ENCODE measurements at regions not wholly inside any gene's neighbourhood (a gene's known extent, or its start where the extent isn't known, plus 50 kb on each side); places are given as distances from the start of the nearest gene placed in this dataset.
A peak's percentile ranks its signal among the peaks of the same experiment; 100 is the strongest.
"Not testable (repeated sequence)": the region's sequence is repeated elsewhere in the genome, so short reads cannot be mapped to it uniquely, and the experiment has no call there.

DNA sequence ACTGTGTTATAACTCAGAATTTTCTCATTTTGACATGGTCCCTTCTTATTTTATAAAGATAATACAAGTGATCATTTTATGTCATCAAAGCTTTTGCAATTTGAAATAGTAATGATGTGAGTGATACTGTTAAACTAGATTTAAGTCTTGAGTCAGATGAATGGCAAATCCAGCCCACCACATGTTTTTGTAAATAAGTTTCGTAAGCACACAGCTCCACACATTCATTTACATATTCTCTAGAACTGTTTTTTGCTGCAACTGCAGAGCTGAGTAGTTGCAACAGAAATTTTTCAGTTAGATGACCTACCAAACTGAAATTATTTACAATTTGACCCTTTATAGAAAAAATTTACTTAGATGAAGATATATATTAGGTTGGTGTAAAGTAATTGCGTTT, 108.1 kb downstream of the CDRT15L2 start:
- no CpG with 5 or more reads among the region's 2 CpGs for WGBS, 5 donors
- DNase-seq; intact Hi-C loops (cut with DNase I; ENCODE audit: low total_unique reads); H3K36me3 ChIP-seq; H3K27me3 ChIP-seq; H3K4me1 ChIP-seq; H3K27ac ChIP-seq; H3K4me3 ChIP-seq; H3K9me3 ChIP-seq: not testable (repeated sequence)

DNA sequence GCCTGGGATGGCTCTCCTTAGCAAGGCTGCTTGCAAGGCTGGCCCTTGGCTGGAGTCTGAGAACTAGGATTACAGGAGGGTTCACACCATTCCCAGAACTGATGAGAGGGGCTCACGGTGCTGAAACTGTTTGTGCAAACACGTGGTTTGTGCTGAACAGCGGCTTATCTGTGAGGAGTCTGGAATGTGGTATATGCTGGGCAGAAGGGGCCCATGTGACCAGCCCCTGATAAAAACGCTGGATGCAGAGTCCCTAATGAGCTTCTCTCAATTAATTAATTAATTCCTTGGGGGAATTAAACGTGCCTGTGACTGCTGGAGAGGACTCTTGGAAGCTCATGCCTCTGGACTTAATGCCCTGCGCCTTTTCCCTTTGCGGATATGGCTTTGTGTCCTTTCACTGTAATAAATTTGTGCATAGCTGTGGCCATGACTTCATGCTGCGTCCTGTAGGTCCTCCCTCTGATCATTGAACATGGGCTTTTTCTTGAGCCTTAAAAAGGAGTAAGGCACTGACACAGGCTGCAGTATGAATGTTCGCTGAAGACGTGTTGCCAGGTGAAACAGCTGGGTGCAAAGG, 109.7 kb downstream of the CDRT15L2 start:
- WGBS, 5 donors = 38 to 59% (median 47%) methylated on average over 9 to 10 of the region's 10 CpGs
- not testable (repeated sequence) for H3K4me1 ChIP-seq

DNA sequence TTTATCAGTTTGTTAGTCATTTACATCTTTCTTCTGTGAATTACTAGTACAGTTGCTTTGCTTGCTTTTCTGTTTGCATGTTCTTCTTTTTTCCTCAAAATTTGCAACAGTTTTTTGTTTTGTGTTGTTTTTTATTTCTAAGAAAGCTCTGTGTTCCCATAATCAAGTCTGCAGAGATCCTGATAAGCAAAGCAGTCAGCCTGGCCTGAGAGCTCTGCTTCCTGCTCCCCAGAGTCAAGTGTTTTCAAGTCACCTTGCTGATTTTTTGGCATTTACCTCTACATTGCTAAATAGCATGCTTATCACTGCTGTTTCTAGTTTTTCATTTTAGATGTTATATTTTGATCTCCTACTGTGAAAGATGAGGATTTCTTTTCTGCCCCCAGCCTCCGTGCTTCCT, 113.2 kb downstream of the CDRT15L2 start:
- H3K4me1 ChIP-seq; H3K9me3 ChIP-seq; H3K27me3 ChIP-seq; intact Hi-C loops (cut with DNase I; ENCODE audit: low total_unique reads); H3K27ac ChIP-seq; DNase-seq; H3K4me3 ChIP-seq; H3K36me3 ChIP-seq: not testable (repeated sequence)
- WGBS, 5 donors = 44 to 63% (median 58%) methylated on average over 1 of the region's 1 CpG

More for the DNA sequence above, 109.7 kb downstream of the CDRT15L2 start:
- H3K36me3 ChIP-seq; H3K27me3 ChIP-seq; H3K9me3 ChIP-seq; H3K27ac ChIP-seq; H3K4me3 ChIP-seq; intact Hi-C loops (cut with DNase I; ENCODE audit: low total_unique reads); DNase-seq: not testable (repeated sequence)

DNA sequence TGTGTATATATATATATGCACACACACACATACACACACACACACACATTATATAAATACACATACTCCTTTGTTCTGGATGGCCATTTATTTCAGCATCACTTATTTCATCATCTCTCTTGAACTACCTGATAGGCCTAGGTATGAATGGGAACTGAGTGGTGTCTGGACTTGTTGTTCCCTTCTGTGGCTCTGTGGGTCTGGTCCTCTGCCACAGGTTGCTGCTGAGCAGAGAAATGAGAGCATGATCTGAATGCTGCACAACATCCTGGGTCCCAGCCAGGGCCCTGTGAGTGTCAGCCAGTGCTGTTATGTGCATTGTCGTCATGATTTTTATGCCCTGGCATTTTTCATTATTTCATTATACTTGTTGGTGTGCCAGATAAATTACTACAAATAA, 116.3 kb downstream of the CDRT15L2 start:
- 59 to 88% (median 83%) methylated on average over 1 of the region's 1 CpG for WGBS, 5 donors
- H3K4me1 ChIP-seq; H3K9me3 ChIP-seq; H3K27me3 ChIP-seq; H3K27ac ChIP-seq; intact Hi-C loops (cut with DNase I; ENCODE audit: low total_unique reads); H3K36me3 ChIP-seq; H3K4me3 ChIP-seq: not testable (repeated sequence)
- DNase-seq = peak in 1 of 2 donors; percentile 6

DNA sequence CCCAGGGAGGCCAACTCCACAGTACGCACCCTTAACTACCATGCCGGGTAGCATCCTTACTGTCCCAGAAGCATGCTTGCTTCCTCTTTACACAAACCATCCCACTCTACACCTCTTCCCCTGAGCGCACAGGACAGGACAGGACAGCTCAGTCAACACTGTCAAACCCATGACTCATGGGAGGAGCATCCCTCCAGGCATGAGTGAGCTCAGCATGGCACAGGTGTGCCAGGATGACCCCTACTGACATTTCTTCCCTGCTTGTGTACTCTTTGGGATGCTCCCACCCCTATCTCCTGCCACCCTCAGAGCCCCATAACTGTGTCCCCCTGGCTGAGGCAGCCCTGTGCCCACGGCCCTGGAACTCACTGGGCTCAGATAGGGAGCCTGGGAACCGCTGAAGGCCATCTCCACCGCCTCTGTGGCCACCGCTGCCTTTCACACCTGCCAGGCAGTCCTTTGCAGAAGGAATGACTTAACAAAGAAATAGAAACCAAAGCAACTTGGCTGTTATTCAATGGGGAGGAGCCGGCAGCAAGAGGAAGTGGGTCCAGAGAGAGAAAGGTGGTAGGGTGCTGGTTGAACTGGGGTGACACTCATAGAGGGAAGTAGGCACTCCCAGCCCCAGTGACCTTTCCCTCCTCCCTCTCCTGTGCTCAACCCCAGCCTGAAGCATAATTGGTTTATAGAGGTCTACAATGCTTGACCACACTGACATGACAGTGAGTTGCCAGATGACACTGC, 119.1 kb downstream of the CDRT15L2 start:
- H3K9me3 ChIP-seq; intact Hi-C loops (cut with DNase I; ENCODE audit: low total_unique reads); H3K27ac ChIP-seq; H3K4me3 ChIP-seq; H3K36me3 ChIP-seq; H3K4me1 ChIP-seq; H3K27me3 ChIP-seq: not testable (repeated sequence)
- 34 to 69% (median 45%) methylated on average over 3 to 8 of the region's 8 CpGs for WGBS, 5 donors
- DNase-seq = peak in 1 of 2 donors; percentile 46

DNA sequence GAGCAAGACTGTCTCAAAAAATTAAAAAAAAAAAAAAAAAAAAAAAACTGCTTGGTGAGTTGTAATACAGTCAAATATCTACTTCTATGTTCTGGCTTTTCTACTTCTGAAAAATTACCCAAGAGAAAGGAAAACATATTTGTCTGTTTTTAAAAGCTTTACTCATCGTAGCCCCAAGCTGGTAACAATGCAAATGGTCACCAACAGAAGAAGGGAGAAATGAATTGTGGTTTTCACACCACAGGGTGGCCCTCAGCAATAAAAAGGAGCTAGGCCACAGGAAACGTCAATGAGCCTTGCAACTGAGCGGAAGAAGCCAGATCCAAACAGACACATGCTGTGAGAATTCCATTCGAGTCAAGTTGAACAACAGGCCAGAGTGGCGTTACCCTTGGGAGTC, 121.0 kb downstream of the CDRT15L2 start:
- H3K4me1 ChIP-seq; H3K27me3 ChIP-seq; DNase-seq; H3K9me3 ChIP-seq; H3K27ac ChIP-seq; intact Hi-C loops (cut with DNase I; ENCODE audit: low total_unique reads); H3K4me3 ChIP-seq; H3K36me3 ChIP-seq: not testable (repeated sequence)
- WGBS, 5 donors = 63 to 85% (median 69%) methylated on average over 1 to 3 of the region's 5 CpGs

DNA sequence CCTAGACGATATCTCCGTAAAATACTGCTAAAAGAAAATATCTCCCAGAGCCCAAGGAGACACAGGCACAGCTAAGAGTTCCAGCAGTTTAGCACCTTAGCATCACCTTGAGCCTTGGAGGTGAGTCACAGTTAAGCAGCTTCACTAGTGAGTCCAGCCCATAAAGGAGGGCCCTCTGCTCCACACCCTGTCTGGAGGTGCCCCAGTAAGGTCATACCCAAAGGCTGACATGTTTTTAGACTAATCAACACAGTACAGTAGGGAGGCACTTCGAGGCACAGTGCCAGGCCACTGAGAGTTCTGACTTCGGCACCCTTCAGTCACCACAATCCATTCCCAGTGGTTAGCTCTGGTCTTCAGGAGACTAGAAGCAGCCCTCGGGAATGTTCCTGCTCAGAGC, 121.8 kb downstream of the CDRT15L2 start:
- H3K27ac ChIP-seq; intact Hi-C loops (cut with DNase I; ENCODE audit: low total_unique reads); H3K4me1 ChIP-seq; H3K4me3 ChIP-seq; H3K36me3 ChIP-seq; H3K9me3 ChIP-seq; H3K27me3 ChIP-seq; DNase-seq: not testable (repeated sequence)
- 75 to 85% (median 79%) methylated on average over 5 of the region's 5 CpGs for WGBS, 5 donors

DNA sequence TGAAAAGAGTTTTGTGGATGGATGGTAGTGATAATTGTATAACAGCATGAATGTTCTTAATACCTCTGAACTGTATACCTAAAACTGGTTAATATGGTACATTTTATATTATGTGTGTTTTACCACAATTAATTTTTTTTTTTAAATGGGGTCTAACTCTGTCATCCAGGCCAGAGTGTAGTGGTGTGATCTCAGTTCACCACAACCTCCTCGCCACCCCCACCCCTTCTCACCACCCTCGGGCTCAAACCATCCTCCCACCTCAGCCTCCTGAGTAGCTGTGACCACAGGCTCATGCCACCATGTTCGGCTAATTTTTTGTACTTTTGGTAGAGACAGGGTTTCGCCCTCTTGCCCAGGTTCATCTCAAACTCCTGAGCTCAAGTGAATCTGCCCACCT, 123.2 kb downstream of the CDRT15L2 start:
- Histone ChIP-seq H3K27ac (no peak overlapping the region), H3K27me3 (peaks cover 0 to 10% (median 0%) of the 10 kb centered on the region in 3 donors), H3K4me1 (no peaks in the 10 kb centered on the region), H3K4me3 (no peak overlapping the region), H3K9me3 (no peaks in the 10 kb centered on the region), H3K36me3 (no peaks in the 10 kb centered on the region)
- DNase-seq = no peak
- WGBS, 5 donors = 80 to 97% (median 90%) methylated on average over 4 of the region's 4 CpGs
- intact Hi-C loops (cut with DNase I; ENCODE audit: low total_unique reads) = no loop called here
- no peak for TF ChIP-seq POLR2A (IDR thresholded peaks at IDR 0.05)
- no peak for TF ChIP-seq POLR2AphosphoS5 (IDR thresholded peaks at IDR 0.05)
- TF ChIP-seq EP300 (IDR thresholded peaks at IDR 0.05) = no peak
- TF ChIP-seq, protein P1, sequence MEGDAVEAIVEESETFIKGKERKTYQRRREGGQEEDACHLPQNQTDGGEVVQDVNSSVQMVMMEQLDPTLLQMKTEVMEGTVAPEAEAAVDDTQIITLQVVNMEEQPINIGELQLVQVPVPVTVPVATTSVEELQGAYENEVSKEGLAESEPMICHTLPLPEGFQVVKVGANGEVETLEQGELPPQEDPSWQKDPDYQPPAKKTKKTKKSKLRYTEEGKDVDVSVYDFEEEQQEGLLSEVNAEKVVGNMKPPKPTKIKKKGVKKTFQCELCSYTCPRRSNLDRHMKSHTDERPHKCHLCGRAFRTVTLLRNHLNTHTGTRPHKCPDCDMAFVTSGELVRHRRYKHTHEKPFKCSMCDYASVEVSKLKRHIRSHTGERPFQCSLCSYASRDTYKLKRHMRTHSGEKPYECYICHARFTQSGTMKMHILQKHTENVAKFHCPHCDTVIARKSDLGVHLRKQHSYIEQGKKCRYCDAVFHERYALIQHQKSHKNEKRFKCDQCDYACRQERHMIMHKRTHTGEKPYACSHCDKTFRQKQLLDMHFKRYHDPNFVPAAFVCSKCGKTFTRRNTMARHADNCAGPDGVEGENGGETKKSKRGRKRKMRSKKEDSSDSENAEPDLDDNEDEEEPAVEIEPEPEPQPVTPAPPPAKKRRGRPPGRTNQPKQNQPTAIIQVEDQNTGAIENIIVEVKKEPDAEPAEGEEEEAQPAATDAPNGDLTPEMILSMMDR (IDR thresholded peaks at IDR 0.05) = no peak

Measured in stomach (tissue), 8 donors.